HCT116 (cell line): ENCODE measurements at regions not wholly inside any gene's neighbourhood (a gene's known extent, or its start where the extent isn't known, plus 50 kb on each side); places are given as distances from the start of the nearest gene placed in this dataset.

Experiments used
- ATAC-seq: fragments of 200-7000 bp; cut with Tn5 transposase; 2 replicates; pipeline ENCODE4 v1.9.1; 2020; ENCODE audit warnings: mild to moderate bottlenecking, moderate library complexity
- BruUV-seq: library from RNA; stranded (reverse); fragments of 400-500 nt; replicated peaks from 2 replicates; lab custom pipeline; 2021; lab: Mats Ljungman, UMichigan
- CTCF ChIA-PET: fragments of 300-600 bp; sonication (Branson Sonifier 250); formaldehyde crosslinking; loops from one replicate; lab custom pipeline; 2021; ENCODE audit warnings: antibody characterized with exemption; lab: Charles Lee
- POLR2A ChIA-PET: fragments of 300-600, 350-600 bp; sonication (Branson Sonifier 250); formaldehyde crosslinking; loops from one replicate; lab custom pipeline; 2021; ENCODE audit warnings: antibody characterized with exemption; lab: Charles Lee
- RAD21 ChIA-PET, 2 experiments: fragments of 300-600 bp; sonication (Branson Sonifier 250); formaldehyde crosslinking; loops; one replicate each; lab custom pipeline; 2023; ENCODE audit warnings: low total read pairs in 2 of 2; ENCODE audit not compliant: uncharacterized antibody in 2 of 2, unreplicated experiment in 2 of 2, low non-redundant PET in 1 of 2; lab: Charles Lee
- DNase-seq: peaks from one replicate; pipeline ENCODE4 v3.0.0-alpha.2; 2010; ENCODE audit warnings: low read depth, low spot score
- H2AFZ ChIP-seq: fragments of 200-600 bp; shearing (Covaris generic), sonication (generic); 2 replicates; pipeline ENCODE4 v1.6.1; 2017; ENCODE audit warnings: low read depth, mixed run types, mixed read lengths, antibody characterized with exemption, low read length; ENCODE audit not compliant: poor library complexity, severe bottlenecking
- H3K27ac ChIP-seq: 2 replicates; pipeline ENCODE4 v1.5.1; 2012; ENCODE audit warnings: low read depth, low read length
- H3K27me3 ChIP-seq: fragments of 200-600 bp; sonication (generic); 2 replicates; pipeline ENCODE4 v1.6.1; 2016; ENCODE audit warnings: mixed run types, low read length, mixed read lengths; ENCODE audit not compliant: insufficient read depth
- H3K36me3 ChIP-seq, 2 experiments: fragments of 200-500 bp in 1 of 2; fragments of 200-600 bp in 1 of 2; sonication (Bioruptor generic) in 1 of 2; sonication (generic) in 1 of 2; 2 replicates each; pipeline versions ENCODE4 v1.5.1 to v1.6.1; 2014 to 2016; ENCODE audit warnings: low read length in 2 of 2, inconsistent platforms in 1 of 2, mixed read lengths in 1 of 2, mixed run types in 1 of 2; ENCODE audit not compliant: insufficient read depth in 2 of 2, control insufficient read depth in 1 of 2
- H3K4me1 ChIP-seq, 2 experiments: fragments of 200-600 bp in 1 of 2; sonication (generic) in 1 of 2; 2 replicates each; pipeline versions ENCODE4 v1.5.1 to v1.6.1; 2012 to 2017; ENCODE audit warnings: low read length in 2 of 2, inconsistent platforms in 1 of 2, mild to moderate bottlenecking in 1 of 2, mixed read lengths in 1 of 2, mixed run types in 1 of 2, moderate library complexity in 1 of 2; ENCODE audit not compliant: insufficient read depth in 2 of 2, control insufficient read depth in 1 of 2
- H3K4me2 ChIP-seq: fragments of 200-600 bp; sonication (generic); 2 replicates; pipeline ENCODE4 v1.6.1; 2017; ENCODE audit warnings: mixed run types, low read length, mixed read lengths
- H3K4me3 ChIP-seq, 2 experiments: fragments of 200-600 bp in 1 of 2; sonication (generic) in 1 of 2; replicated peaks in 1 of 2; 2 replicates each; pipeline ENCODE4 v1.5.1; 2011 to 2016; ENCODE audit warnings: low read length in 2 of 2, control low read depth in 1 of 2, low read depth in 1 of 2, mild to moderate bottlenecking in 1 of 2, mixed read lengths in 1 of 2, mixed run types in 1 of 2
- H3K79me2 ChIP-seq: fragments of 200-600 bp; sonication (generic); 2 replicates; pipeline ENCODE4 v1.6.1; 2017; ENCODE audit warnings: mild to moderate bottlenecking, mixed run types, low read length, moderate library complexity, mixed read lengths; ENCODE audit not compliant: insufficient read depth
- H3K9ac ChIP-seq: fragments of 200-600 bp; sonication (generic); 2 replicates; pipeline ENCODE4 v1.6.1; 2016; ENCODE audit warnings: low read length, mixed read lengths
- H3K9me2 ChIP-seq: fragments of 200-600 bp; sonication (generic), shearing (Covaris generic); 2 replicates; pipeline ENCODE4 v1.6.1; 2017; ENCODE audit warnings: mixed run types, mild to moderate bottlenecking, moderate library complexity; ENCODE audit not compliant: insufficient read depth
- H3K9me3 ChIP-seq, 2 experiments: fragments of 200-500 bp in 1 of 2; fragments of 200-600 bp in 1 of 2; sonication (Bioruptor generic) in 1 of 2; sonication (generic) in 1 of 2; 2 replicates each; pipeline ENCODE4 v1.6.1; 2014 to 2017; ENCODE audit warnings: low read length in 2 of 2, mixed read lengths in 2 of 2, inconsistent platforms in 1 of 2, low read depth in 1 of 2, mild to moderate bottlenecking in 1 of 2, mixed run types in 1 of 2, moderate library complexity in 1 of 2; ENCODE audit not compliant: control insufficient read depth in 1 of 2, insufficient read depth in 1 of 2
- H4K20me1 ChIP-seq: fragments of 200-600 bp; sonication (generic), shearing (Covaris generic); 2 replicates; pipeline ENCODE4 v1.6.1; 2017; ENCODE audit warnings: mixed run types, mild to moderate bottlenecking, moderate library complexity; ENCODE audit not compliant: insufficient read depth
- CEBPB ChIP-seq: IDR thresholded peaks from 2 replicates; pipeline ENCODE4 v1.6.1; 2012; ENCODE audit warnings: low read depth
- EGR1 ChIP-seq: IDR thresholded peaks from 2 replicates; pipeline ENCODE4 v1.6.1; 2012; ENCODE audit warnings: low read depth
- ELF1 ChIP-seq: IDR thresholded peaks from 2 replicates; pipeline ENCODE4 v1.6.1; 2012; ENCODE audit warnings: low read depth, borderline replicate concordance
- EZH2phosphoT487 ChIP-seq: fragments of 200-600 bp; IDR thresholded peaks from 2 replicates; pipeline ENCODE4 v1.6.1; 2018; ENCODE audit warnings: antibody characterized with exemption, borderline replicate concordance
- FOSL1 ChIP-seq: IDR thresholded peaks from 2 replicates; pipeline ENCODE4 v1.6.1; 2012; ENCODE audit warnings: low read depth
- POLR2A ChIP-seq: IDR thresholded peaks from 2 replicates; pipeline ENCODE4 v1.7.0; 2011; ENCODE audit warnings: borderline replicate concordance; ENCODE audit not compliant: insufficient read depth, insufficient read length; ENCODE audit errors: extremely low read depth
- POLR2AphosphoS5 ChIP-seq: IDR thresholded peaks from 2 replicates; pipeline ENCODE4 v1.6.1; 2011; ENCODE audit warnings: mild to moderate bottlenecking, low read depth, low read length, moderate library complexity
- RAD21 ChIP-seq: IDR thresholded peaks from 2 replicates; pipeline ENCODE4 v1.6.1; 2012; ENCODE audit warnings: low read depth, mild to moderate bottlenecking
- SIN3A ChIP-seq: IDR thresholded peaks from 2 replicates; pipeline ENCODE4 v1.6.1; 2012; ENCODE audit warnings: low read depth
- SP1 ChIP-seq: IDR thresholded peaks from 2 replicates; pipeline ENCODE4 v1.6.1; 2012; ENCODE audit warnings: low read depth
- SRF ChIP-seq: IDR thresholded peaks from 2 replicates; pipeline ENCODE4 v1.6.1; 2012; ENCODE audit warnings: low read depth
- TCF7L2 ChIP-seq: IDR thresholded peaks from 2 replicates; pipeline ENCODE4 v1.7.0; 2011; ENCODE audit warnings: borderline replicate concordance, inconsistent platforms; ENCODE audit not compliant: insufficient read depth, insufficient read length; ENCODE audit errors: extremely low read depth
- YY1 ChIP-seq: IDR thresholded peaks from 2 replicates; pipeline ENCODE4 v1.6.1; 2011; ENCODE audit warnings: low read length, low read depth, moderate library complexity, mild to moderate bottlenecking; ENCODE audit not compliant: insufficient replicate concordance; ENCODE audit errors: extremely low read depth
- ZFX ChIP-seq: fragments of 450-650 bp; IDR thresholded peaks from 2 replicates; pipeline ENCODE4 v1.6.1; 2017
- ZNF274 ChIP-seq: fragments of 200-500 bp; sonication (Bioruptor generic); IDR thresholded peaks from 2 replicates; pipeline ENCODE4 v1.6.1; 2014; ENCODE audit warnings: mild to moderate bottlenecking, low read depth, low read length, inconsistent platforms
- intact Hi-C: fragments of 100-400 bp; cut with micrococcal nuclease; formaldehyde crosslinking; loops from 2 replicates; pipeline ENCODE4 v1.10.0; 2022
- TF ChIP-seq, protein P1 (sequence below), 3 experiments: fragments of 200-600 bp in 1 of 3; sonication (generic) in 1 of 3; IDR thresholded peaks in 2 of 3; conservative IDR thresholded peaks in 1 of 3; 2 replicates each; pipeline ENCODE4 v1.5.1; 2012 to 2017; ENCODE audit warnings: low read depth in 2 of 3, low read length in 2 of 3, antibody characterized with exemption in 1 of 3, borderline replicate concordance in 1 of 3, control low read depth in 1 of 3, mild to moderate bottlenecking in 1 of 3, mixed read lengths in 1 of 3, mixed run types in 1 of 3, moderate library complexity in 1 of 3; ENCODE audit not compliant: insufficient read depth in 1 of 3
- TF ChIP-seq, protein P2 (sequence below): IDR thresholded peaks from 2 replicates; pipeline ENCODE4 v1.6.1; 2012
- TF ChIP-seq, protein P3 (sequence below): IDR thresholded peaks from 2 replicates; pipeline ENCODE4 v1.6.1; 2011; ENCODE audit warnings: mild to moderate bottlenecking, low read length, moderate library complexity; ENCODE audit not compliant: insufficient replicate concordance; ENCODE audit errors: extremely low read depth
- TF ChIP-seq, protein P4 (sequence below): IDR thresholded peaks from 2 replicates; pipeline ENCODE4 v1.6.1; 2012; ENCODE audit warnings: low read depth

DNA sequence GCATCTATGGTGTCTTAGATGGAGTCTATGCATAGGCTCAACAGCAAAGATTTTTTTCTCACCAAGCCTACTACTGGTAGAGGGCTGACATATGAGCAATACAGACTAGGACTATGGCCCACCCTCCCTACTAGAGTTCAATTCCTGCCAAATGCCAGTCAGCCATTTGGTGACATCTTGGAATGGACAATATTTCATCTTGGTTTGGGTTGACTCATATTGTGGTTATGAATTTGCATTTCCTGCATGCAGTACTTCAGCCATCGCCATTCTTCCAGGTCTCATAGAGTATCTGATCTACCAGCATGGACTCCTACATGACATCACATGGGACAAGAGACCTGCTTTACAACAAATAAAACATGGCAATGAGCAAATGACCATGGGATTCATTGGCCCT, 778.1 kb upstream of the SOX9 start:
- H2AFZ ChIP-seq: no peak overlapping the region
- intact Hi-C loops: no loop called here
- H3K9ac ChIP-seq: no peak overlapping the region
- H3K36me3 ChIP-seq: no peaks in the 10 kb centered on the region
- no peaks in the 10 kb centered on the region for H3K27me3 ChIP-seq
- no peaks in the 10 kb centered on the region for H4K20me1 ChIP-seq
- no peaks in the 10 kb centered on the region for H3K79me2 ChIP-seq
- ChIA-PET RAD21 (no interaction called here), POLR2A (no interaction called here), CTCF (no interaction called here)
- ATAC-seq (no peak), DNase-seq (no peak)
- H3K4me1 ChIP-seq: no peaks in the 10 kb centered on the region
- H3K9me3 ChIP-seq: no peaks in the 10 kb centered on the region
- no peak overlapping the region for H3K4me3 ChIP-seq
- BruUV-seq: no TSS peak
- no peaks in the 10 kb centered on the region for H3K9me2 ChIP-seq
- no peak overlapping the region for H3K27ac ChIP-seq
- no peak for TF ChIP-seq POLR2A
- no peak for TF ChIP-seq ELF1
- TF ChIP-seq CEBPB: no peak
- no peak for TF ChIP-seq EZH2phosphoT487
- no peak for TF ChIP-seq ZFX
- TF ChIP-seq, protein P1, sequence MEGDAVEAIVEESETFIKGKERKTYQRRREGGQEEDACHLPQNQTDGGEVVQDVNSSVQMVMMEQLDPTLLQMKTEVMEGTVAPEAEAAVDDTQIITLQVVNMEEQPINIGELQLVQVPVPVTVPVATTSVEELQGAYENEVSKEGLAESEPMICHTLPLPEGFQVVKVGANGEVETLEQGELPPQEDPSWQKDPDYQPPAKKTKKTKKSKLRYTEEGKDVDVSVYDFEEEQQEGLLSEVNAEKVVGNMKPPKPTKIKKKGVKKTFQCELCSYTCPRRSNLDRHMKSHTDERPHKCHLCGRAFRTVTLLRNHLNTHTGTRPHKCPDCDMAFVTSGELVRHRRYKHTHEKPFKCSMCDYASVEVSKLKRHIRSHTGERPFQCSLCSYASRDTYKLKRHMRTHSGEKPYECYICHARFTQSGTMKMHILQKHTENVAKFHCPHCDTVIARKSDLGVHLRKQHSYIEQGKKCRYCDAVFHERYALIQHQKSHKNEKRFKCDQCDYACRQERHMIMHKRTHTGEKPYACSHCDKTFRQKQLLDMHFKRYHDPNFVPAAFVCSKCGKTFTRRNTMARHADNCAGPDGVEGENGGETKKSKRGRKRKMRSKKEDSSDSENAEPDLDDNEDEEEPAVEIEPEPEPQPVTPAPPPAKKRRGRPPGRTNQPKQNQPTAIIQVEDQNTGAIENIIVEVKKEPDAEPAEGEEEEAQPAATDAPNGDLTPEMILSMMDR (IDR thresholded peaks at IDR 0.05 in 2 of 3, conservative IDR thresholded peaks at IDR 0.05 in 1 of 3; ENCODE audit: borderline replicate concordance in 1 of 3, insufficient read depth in 1 of 3, low read depth in 2 of 3, low read length in 2 of 3): no peak
- TF ChIP-seq SRF: no peak
- no peak for TF ChIP-seq POLR2AphosphoS5
- TF ChIP-seq SP1: no peak
- no peak for TF ChIP-seq SIN3A
- TF ChIP-seq FOSL1: no peak
- TF ChIP-seq, protein P2, sequence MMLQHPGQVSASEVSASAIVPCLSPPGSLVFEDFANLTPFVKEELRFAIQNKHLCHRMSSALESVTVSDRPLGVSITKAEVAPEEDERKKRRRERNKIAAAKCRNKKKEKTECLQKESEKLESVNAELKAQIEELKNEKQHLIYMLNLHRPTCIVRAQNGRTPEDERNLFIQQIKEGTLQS: no peak
- TF ChIP-seq TCF7L2: no peak
- TF ChIP-seq YY1: no peak
- TF ChIP-seq EGR1: no peak
- TF ChIP-seq RAD21: no peak
- TF ChIP-seq, protein P3, sequence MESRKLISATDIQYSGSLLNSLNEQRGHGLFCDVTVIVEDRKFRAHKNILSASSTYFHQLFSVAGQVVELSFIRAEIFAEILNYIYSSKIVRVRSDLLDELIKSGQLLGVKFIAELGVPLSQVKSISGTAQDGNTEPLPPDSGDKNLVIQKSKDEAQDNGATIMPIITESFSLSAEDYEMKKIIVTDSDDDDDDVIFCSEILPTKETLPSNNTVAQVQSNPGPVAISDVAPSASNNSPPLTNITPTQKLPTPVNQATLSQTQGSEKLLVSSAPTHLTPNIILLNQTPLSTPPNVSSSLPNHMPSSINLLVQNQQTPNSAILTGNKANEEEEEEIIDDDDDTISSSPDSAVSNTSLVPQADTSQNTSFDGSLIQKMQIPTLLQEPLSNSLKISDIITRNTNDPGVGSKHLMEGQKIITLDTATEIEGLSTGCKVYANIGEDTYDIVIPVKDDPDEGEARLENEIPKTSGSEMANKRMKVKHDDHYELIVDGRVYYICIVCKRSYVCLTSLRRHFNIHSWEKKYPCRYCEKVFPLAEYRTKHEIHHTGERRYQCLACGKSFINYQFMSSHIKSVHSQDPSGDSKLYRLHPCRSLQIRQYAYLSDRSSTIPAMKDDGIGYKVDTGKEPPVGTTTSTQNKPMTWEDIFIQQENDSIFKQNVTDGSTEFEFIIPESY: no peak
- TF ChIP-seq, protein P4, sequence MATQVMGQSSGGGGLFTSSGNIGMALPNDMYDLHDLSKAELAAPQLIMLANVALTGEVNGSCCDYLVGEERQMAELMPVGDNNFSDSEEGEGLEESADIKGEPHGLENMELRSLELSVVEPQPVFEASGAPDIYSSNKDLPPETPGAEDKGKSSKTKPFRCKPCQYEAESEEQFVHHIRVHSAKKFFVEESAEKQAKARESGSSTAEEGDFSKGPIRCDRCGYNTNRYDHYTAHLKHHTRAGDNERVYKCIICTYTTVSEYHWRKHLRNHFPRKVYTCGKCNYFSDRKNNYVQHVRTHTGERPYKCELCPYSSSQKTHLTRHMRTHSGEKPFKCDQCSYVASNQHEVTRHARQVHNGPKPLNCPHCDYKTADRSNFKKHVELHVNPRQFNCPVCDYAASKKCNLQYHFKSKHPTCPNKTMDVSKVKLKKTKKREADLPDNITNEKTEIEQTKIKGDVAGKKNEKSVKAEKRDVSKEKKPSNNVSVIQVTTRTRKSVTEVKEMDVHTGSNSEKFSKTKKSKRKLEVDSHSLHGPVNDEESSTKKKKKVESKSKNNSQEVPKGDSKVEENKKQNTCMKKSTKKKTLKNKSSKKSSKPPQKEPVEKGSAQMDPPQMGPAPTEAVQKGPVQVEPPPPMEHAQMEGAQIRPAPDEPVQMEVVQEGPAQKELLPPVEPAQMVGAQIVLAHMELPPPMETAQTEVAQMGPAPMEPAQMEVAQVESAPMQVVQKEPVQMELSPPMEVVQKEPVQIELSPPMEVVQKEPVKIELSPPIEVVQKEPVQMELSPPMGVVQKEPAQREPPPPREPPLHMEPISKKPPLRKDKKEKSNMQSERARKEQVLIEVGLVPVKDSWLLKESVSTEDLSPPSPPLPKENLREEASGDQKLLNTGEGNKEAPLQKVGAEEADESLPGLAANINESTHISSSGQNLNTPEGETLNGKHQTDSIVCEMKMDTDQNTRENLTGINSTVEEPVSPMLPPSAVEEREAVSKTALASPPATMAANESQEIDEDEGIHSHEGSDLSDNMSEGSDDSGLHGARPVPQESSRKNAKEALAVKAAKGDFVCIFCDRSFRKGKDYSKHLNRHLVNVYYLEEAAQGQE: no peak
- no peak for TF ChIP-seq ZNF274
- H3K4me2 ChIP-seq: no peak overlapping the region
